Panc1 (cell line): ENCODE measurements at regions not wholly inside any gene's neighbourhood (a gene's known extent, or its start where the extent isn't known, plus 50 kb on each side); places are given as distances from the start of the nearest gene placed in this dataset.
"Not testable (repeated sequence)": the region's sequence is repeated elsewhere in the genome, so short reads cannot be mapped to it uniquely, and the experiment has no call there.

ENCODE experiments used
- ATAC-seq: fragments of 200-7000 bp; cut with Tn5 transposase; 2 replicates; pipeline ENCODE4 v1.9.1; 2020; ENCODE audit warnings: mild to moderate bottlenecking, moderate library complexity
- BruUV-seq: library from RNA; stranded (reverse); fragments of 400-500 nt; replicated peaks from 2 replicates; lab custom pipeline; 2021; lab: Mats Ljungman, UMichigan
- CTCF ChIA-PET: fragments of 300-600 bp; sonication (Branson Sonifier 250); formaldehyde crosslinking; loops from one replicate; lab custom pipeline; 2022; ENCODE audit warnings: antibody characterized with exemption; lab: Charles Lee
- POLR2A ChIA-PET: fragments of 300-600 bp; sonication (Branson Sonifier 250); formaldehyde crosslinking; loops from one replicate; lab custom pipeline; 2022; ENCODE audit warnings: antibody characterized with exemption; lab: Charles Lee
- DNase-seq: peaks from one replicate; pipeline ENCODE4 v3.0.0-alpha.2; 2010; ENCODE audit warnings: low read depth, low spot score
- H3K27ac ChIP-seq: 2 replicates; pipeline ENCODE4 v1.5.1; 2011; ENCODE audit warnings: mild to moderate bottlenecking, low read length, inconsistent platforms
- H3K27me3 ChIP-seq: fragments of 200-500 bp; sonication (Bioruptor generic); 2 replicates; pipeline ENCODE4 v1.6.0; 2014; ENCODE audit warnings: low read length, inconsistent platforms; ENCODE audit not compliant: control insufficient read depth, insufficient read depth
- H3K36me3 ChIP-seq: fragments of 200-500 bp; sonication (Bioruptor generic); 2 replicates; pipeline ENCODE4 v1.5.1; 2014; ENCODE audit warnings: inconsistent platforms, mild to moderate bottlenecking, low read length, moderate library complexity; ENCODE audit not compliant: control insufficient read depth, insufficient read depth
- H3K4me1 ChIP-seq: 2 replicates; pipeline ENCODE4 v1.5.1; 2011; ENCODE audit warnings: inconsistent platforms, mild to moderate bottlenecking, low read length, moderate library complexity; ENCODE audit not compliant: control insufficient read depth, insufficient read depth
- H3K4me3 ChIP-seq, 2 experiments: 2 replicates each; pipeline ENCODE4 v1.5.1; 2011 to 2012; ENCODE audit warnings: low read depth in 2 of 2, low read length in 2 of 2, mild to moderate bottlenecking in 2 of 2, inconsistent platforms in 1 of 2, moderate library complexity in 1 of 2
- H3K9me3 ChIP-seq: fragments of 200-500 bp; sonication (Bioruptor generic); 2 replicates; pipeline ENCODE4 v1.5.1; 2014; ENCODE audit warnings: low read depth, mild to moderate bottlenecking, inconsistent platforms, low read length, moderate library complexity; ENCODE audit not compliant: control insufficient read depth, insufficient read depth
- POLR2AphosphoS5 ChIP-seq: IDR thresholded peaks from 2 replicates; pipeline ENCODE4 v1.6.1; 2012; ENCODE audit warnings: mild to moderate bottlenecking, low read depth, low read length, moderate library complexity
- SIN3A ChIP-seq: IDR thresholded peaks from 2 replicates; pipeline ENCODE4 v1.6.1; 2012; ENCODE audit warnings: low read depth, mild to moderate bottlenecking, low read length, moderate library complexity, borderline replicate concordance; ENCODE audit not compliant: insufficient read depth
- TCF7L2 ChIP-seq: IDR thresholded peaks from 2 replicates; pipeline ENCODE4 v1.6.1; 2011; ENCODE audit warnings: mild to moderate bottlenecking, low read depth, low read length, inconsistent platforms
- in situ Hi-C: cut with HindIII; loops from 2 replicates; pipeline ENCODE4 v1.10.0; 2016; ENCODE audit warnings: low sequenced_read_pairs, low pct_unique_long_range_greater_than_20kb
- intact Hi-C: fragments of 100-400 bp; cut with micrococcal nuclease; formaldehyde crosslinking; loops from one replicate; pipeline ENCODE4 v1.10.0; 2022; ENCODE audit not compliant: unreplicated experiment
- TF ChIP-seq, protein P1 (sequence below), 2 experiments: IDR thresholded peaks; 2 replicates each; pipeline ENCODE4 v1.6.1; 2011 to 2012; ENCODE audit warnings: low read depth in 2 of 2, control low read depth in 1 of 2, low read length in 1 of 2, mild to moderate bottlenecking in 1 of 2, moderate library complexity in 1 of 2; ENCODE audit not compliant: insufficient read depth in 1 of 2
- TF ChIP-seq, protein P2 (sequence below): fragments of 450-650 bp; IDR thresholded peaks from 2 replicates; pipeline ENCODE4 v1.5.1; 2017; ENCODE audit warnings: mild to moderate bottlenecking

DNA sequence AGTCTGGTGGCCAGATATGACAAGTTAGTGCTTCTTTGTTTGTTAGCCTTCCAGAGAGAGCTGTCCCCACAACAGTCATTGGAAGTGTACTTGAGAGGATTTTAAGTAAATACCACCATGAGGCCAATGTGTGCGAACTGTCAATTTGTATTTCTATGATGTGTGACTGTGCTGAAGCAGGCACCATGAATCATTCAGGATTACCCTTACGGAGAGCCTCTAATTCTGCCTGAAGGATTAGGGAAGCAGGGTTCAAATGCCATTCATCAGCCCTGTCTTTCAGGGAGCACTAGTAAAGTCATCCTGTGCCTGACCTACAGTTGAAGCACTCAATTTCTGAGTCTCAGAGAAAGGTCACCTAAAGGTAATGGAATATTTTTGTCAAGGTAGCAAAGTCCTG is 109.3 kb downstream of the GATA3 start:
- DNase-seq = no peak
- BruUV-seq = no TSS peak
- Histone ChIP-seq H3K4me1 (no peaks in the 10 kb centered on the region), H3K36me3 (no peaks in the 10 kb centered on the region), H3K9me3 (no peaks in the 10 kb centered on the region), H3K27me3 (no peaks in the 10 kb centered on the region), H3K27ac (no peak overlapping the region), H3K4me3 (no peak overlapping the region)
- ChIA-PET POLR2A (no interaction called here), CTCF (no interaction called here)
- intact Hi-C loops = no loop called here
- in situ Hi-C loops = no loop called here
- no peak for ATAC-seq
- TF ChIP-seq SIN3A (no peak), POLR2AphosphoS5 (no peak), TCF7L2 (no peak)
- TF ChIP-seq, protein P1, sequence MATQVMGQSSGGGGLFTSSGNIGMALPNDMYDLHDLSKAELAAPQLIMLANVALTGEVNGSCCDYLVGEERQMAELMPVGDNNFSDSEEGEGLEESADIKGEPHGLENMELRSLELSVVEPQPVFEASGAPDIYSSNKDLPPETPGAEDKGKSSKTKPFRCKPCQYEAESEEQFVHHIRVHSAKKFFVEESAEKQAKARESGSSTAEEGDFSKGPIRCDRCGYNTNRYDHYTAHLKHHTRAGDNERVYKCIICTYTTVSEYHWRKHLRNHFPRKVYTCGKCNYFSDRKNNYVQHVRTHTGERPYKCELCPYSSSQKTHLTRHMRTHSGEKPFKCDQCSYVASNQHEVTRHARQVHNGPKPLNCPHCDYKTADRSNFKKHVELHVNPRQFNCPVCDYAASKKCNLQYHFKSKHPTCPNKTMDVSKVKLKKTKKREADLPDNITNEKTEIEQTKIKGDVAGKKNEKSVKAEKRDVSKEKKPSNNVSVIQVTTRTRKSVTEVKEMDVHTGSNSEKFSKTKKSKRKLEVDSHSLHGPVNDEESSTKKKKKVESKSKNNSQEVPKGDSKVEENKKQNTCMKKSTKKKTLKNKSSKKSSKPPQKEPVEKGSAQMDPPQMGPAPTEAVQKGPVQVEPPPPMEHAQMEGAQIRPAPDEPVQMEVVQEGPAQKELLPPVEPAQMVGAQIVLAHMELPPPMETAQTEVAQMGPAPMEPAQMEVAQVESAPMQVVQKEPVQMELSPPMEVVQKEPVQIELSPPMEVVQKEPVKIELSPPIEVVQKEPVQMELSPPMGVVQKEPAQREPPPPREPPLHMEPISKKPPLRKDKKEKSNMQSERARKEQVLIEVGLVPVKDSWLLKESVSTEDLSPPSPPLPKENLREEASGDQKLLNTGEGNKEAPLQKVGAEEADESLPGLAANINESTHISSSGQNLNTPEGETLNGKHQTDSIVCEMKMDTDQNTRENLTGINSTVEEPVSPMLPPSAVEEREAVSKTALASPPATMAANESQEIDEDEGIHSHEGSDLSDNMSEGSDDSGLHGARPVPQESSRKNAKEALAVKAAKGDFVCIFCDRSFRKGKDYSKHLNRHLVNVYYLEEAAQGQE (IDR thresholded peaks at IDR 0.05; ENCODE audit: insufficient read depth in 1 of 2, low read depth in 2 of 2, low read length in 1 of 2) = no peak
- TF ChIP-seq, protein P2, sequence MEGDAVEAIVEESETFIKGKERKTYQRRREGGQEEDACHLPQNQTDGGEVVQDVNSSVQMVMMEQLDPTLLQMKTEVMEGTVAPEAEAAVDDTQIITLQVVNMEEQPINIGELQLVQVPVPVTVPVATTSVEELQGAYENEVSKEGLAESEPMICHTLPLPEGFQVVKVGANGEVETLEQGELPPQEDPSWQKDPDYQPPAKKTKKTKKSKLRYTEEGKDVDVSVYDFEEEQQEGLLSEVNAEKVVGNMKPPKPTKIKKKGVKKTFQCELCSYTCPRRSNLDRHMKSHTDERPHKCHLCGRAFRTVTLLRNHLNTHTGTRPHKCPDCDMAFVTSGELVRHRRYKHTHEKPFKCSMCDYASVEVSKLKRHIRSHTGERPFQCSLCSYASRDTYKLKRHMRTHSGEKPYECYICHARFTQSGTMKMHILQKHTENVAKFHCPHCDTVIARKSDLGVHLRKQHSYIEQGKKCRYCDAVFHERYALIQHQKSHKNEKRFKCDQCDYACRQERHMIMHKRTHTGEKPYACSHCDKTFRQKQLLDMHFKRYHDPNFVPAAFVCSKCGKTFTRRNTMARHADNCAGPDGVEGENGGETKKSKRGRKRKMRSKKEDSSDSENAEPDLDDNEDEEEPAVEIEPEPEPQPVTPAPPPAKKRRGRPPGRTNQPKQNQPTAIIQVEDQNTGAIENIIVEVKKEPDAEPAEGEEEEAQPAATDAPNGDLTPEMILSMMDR = no peak

DNA sequence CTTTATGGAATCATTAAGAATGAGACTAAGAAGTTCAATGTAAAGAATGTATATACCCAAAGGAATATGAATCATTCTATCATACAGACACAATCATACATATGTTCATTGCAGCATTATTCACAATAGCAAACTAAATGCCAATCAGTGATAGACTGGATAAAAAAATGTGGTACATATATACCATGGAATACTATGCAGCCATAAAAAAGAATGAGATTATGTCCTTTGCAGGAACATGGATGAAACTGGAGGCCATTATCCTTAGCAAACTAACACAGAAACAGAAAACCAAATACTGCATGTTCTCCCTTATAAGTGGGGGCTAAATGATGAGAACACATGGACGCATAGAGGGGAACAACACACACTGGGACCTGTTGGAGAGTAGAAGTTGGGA is 110.2 kb downstream of the GATA3 start:
- H3K4me1 ChIP-seq, H3K9me3 ChIP-seq, CTCF ChIA-PET, H3K36me3 ChIP-seq, BruUV-seq, ATAC-seq, DNase-seq, intact Hi-C loops, in situ Hi-C loops, H3K27ac ChIP-seq, H3K4me3 ChIP-seq, H3K27me3 ChIP-seq, POLR2A ChIA-PET: not testable (repeated sequence)

DNA sequence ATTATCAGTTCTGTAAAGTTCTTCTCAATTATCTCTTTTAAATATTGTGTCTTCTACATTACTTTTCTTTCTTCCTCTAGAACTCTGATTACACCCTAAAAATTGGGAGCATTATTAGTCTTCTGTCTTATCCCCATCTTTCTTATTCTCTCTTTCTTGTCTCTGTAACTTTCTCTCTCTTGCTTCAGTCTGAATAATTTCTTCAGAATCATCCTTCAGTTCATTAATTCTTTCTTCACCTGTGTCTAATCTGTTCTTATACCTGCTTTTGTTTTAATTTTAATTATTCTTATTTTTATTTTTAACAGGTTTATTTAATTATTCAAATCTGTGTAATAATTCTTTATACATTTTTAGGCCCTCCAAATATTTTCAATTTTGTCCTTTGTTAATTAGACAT is 114.3 kb downstream of the GATA3 start:
- no peak overlapping the region for H3K27ac ChIP-seq
- CTCF ChIA-PET = no interaction called here
- TF ChIP-seq POLR2AphosphoS5 (no peak), SIN3A (no peak), TCF7L2 (no peak)
- TF ChIP-seq, protein P2 = no peak
- TF ChIP-seq, protein P1 (IDR thresholded peaks at IDR 0.05; ENCODE audit: insufficient read depth in 1 of 2, low read depth in 2 of 2, low read length in 1 of 2) = no peak
- ATAC-seq (no peak), DNase-seq (no peak)
- no peaks in the 10 kb centered on the region for H3K4me1 ChIP-seq
- POLR2A ChIA-PET = no interaction called here
- intact Hi-C loops (no loop called here), in situ Hi-C loops (no loop called here)
- no peaks in the 10 kb centered on the region for H3K9me3 ChIP-seq
- H3K36me3 ChIP-seq = no peaks in the 10 kb centered on the region
- no peaks in the 10 kb centered on the region for H3K27me3 ChIP-seq
- no peak overlapping the region for H3K4me3 ChIP-seq
- no TSS peak for BruUV-seq
